Stimulated activated CD4-positive, alpha-beta T cell treated with anti-CD3 and anti-CD28 coated beads, Interleukin-2, amount 100 ng/mL, for 48 hours (primary cell): ENCODE measurements at regions not wholly inside any gene's neighbourhood (a gene's known extent, or its start where the extent isn't known, plus 50 kb on each side); places are given as distances from the start of the nearest gene placed in this dataset.

Experiments used
- DNase-seq, 2 donors: peaks; one replicate each; pipeline ENCODE4 v3.0.0-alpha.2; 2020

DNA sequence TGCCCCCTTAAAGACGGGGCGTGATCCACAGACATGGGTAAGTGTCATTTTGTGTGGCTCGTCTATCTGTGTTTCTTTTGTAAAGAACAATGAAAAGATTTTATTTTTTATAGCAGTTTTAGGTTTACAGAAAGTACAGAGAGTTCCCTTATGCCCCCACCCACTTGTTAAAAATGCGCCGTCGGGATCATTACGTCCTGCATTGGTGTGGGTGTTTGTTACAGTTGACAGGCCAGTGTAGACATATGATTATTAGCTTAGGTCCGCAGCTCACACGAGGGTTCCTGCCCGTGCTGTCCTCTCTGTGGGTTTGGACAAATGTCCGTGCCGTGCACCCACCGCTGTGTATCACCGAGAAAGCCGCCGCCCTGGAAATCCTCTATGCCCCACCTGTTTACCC, 50.5 kb downstream of the RGS12 start:
- no peak for DNase-seq

DNA sequence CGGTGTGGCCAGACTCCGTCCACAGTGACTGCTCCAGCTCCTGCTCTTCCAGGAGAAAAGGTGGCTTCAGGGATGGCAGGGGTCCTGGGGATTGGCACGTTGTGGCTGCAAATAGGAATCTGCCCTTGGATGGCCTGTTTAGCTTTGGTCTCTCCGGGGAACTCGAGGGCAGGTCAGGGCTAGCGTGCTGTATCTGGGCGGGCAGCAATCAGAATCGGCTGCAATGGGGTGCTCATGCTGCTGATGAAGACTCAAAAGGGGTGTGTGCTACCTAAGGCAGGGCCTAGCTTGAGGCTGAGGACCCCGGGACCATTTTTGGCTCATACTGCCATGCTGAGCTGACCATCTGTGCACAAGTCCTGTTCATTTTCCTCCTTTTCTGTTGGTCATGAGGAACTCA, 51.3 kb downstream of the RGS12 start:
- DNase-seq = no peak

DNA sequence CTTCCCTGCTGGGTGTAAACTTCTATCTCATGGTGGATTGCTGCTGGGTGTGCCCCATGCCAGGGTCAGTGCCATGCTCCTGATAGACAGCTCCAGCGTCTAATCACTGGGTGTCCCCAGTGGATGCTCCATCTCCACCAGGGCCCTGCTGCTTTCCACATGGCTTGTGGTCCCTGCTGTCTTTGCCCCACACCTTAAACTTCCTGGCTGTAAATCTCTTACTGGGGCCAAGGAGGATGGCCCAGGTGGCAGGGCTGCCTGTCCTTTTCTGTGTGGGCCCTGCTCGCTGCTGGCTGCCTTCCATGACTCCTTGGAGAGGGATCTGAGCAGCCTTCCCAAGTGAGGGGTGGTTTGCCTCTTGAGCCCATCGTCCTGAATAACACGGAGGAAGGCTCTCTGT, 51.8 kb downstream of the RGS12 start:
- DNase-seq = no peak

DNA sequence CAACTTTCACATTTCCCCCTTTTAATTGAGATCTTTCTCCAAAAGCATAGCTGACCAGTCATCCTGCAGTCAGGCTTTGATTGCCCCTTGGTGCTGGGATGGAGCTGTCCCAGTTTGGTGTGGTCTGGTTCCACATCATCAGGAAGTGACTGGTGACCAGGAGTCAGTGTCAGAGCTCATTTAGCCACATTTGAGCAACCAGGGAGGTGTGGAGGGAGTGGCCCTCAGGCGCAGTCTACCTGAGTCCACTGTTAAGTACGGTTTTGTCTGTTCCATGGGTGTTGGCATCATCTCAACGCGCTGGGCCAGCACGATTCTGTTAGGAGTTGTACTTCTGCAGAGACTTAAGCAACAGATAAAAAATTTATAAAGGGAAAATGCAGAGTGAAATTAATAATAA, 52.6 kb downstream of the RGS12 start:
- DNase-seq = no peak

DNA sequence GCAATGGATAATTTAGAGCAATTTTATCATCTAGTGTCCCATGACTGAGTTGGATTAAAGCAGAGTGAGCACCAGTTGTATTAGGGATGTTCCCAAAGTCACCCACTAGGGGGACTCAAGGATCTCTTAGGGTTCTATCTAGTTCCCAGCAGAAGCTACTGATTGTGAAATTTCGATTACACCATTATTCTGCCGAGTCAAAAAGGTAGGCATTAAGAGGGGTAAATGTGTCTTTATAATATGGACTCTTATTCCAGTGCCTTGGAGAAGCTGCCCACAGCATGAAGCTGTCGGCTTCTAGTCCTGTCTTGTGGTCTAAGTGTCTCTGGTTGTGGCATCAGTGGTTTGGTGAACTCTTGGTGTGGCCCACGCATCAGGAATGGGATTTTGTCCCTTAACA, 53.3 kb downstream of the RGS12 start:
- peak in 1 of 2 donors; percentile 23 for DNase-seq

DNA sequence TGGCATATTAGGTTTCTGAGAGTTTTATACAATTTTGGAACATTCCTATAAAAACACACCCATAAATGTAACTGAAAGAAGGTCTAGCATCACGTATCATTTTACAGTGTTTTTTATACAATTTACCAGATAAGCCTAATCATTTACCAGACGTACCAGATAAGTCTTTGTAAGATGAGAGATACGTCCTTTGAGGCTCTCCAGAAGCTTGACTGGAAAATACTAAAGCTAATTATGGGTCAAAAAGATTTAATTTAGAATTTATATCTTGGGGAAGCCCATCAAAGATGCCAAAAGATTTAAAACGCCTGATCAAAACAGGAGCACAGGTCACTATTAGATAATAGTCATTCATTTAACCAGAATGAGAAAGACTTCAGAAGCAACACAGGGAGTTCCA, 55.0 kb downstream of the RGS12 start:
- DNase-seq = no peak

DNA sequence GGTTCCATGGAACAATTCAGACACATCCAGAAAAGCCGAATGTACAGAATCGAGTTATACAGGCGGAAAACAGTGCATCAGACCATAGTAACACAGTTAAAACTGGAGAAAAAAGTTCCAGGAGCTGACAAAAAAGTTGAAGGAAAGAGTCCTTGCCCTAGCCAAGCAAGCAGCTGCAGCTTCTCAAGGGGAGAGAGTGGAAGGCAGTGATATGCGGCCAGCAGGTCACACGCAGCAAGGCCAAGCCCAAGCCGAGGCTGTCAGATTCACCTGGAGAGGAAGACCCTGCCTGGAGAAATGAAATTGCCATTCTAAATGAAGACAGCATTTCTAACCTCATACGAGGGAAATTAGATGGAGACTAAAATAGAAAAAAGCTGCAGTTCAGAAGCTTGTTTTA, 55.8 kb downstream of the RGS12 start:
- DNase-seq = no peak

DNA sequence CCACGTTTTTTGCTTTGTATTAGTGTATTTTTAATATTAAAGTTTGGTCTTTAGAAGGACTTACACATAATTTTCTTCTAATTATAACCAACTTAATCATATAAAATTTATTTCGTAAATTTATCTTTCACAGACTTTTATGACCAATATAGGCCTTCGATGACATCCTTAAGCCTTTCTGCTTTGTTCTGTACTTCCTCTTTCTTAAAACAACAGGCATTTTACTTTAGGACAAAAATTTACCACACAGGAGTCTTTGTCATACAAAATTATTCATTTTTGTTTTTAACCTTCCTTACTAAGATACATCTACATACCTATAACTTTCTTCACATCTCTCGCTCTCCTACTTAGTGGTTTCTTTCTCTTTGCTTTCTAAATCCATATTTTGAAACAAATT, 56.3 kb downstream of the RGS12 start:
- DNase-seq = no peak

DNA sequence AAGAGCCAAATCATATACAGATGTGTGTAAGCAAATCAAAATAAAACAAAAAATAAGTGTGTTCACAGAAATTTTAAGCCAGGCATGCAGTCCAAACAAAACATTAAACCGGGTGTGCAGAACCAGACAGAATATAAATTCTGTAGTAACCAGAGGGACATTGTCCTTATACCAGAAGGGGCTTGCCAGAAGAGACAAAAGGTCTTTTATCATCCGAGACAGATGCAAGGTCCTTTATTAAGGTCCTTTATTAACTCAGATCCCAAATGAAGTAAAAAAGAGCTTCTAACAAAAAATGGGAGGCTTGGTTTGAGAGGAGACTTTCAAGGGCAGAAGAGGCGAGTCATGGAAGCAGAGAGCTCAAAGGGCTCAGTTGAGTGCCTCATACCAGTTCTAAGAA, 59.2 kb downstream of the RGS12 start:
- DNase-seq = no peak

DNA sequence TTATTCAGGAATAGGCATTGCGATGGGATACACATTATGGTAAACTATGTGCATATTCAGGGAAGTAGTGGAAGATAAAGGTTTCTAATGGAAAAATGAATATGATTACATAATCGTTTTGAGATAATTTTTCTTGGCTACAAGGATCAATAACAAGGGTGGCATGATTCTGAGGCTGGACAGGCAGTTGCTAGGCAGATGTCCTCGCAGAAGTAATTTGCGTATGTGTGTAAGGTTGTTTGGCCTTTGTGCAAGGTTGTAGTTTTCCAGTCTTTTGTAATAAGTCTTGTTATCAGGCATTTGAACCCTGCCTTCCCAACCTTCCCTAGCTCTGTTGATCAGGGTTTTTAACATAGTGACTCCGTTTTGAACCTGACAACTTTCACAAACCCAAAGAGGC, 59.7 kb downstream of the RGS12 start:
- DNase-seq = no peak

DNA sequence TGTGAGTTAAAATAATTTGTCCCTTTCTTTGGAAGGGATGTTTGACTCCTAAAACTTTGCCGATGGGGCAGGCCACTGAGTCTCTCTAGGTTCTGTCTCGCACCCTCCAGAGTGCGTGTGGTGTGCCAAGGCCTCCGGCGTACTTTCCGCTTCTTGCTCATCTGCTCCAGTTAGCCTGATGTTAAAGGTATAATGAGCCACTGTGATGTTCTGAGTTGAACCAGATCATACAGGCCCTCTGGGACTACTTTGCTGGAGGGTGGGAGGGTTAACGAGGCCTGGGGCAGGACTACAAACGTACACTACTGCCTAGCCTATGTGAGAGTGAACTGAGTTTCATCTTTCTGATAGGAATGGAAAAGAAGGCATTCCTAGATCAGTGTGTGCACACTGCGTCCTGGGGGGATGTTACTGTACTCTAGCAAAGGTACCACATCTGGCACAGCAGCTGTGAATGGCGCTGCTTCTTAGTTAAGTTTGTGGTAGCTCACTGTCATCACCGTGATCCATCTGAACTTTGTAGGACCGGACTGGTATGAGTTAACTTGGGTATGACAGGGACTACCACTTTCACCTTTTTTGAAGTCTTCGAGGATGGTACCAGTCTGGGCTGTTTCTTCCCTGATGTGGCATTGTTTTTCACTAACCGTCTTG, 60.2 kb downstream of the RGS12 start:
- no peak for DNase-seq

DNA sequence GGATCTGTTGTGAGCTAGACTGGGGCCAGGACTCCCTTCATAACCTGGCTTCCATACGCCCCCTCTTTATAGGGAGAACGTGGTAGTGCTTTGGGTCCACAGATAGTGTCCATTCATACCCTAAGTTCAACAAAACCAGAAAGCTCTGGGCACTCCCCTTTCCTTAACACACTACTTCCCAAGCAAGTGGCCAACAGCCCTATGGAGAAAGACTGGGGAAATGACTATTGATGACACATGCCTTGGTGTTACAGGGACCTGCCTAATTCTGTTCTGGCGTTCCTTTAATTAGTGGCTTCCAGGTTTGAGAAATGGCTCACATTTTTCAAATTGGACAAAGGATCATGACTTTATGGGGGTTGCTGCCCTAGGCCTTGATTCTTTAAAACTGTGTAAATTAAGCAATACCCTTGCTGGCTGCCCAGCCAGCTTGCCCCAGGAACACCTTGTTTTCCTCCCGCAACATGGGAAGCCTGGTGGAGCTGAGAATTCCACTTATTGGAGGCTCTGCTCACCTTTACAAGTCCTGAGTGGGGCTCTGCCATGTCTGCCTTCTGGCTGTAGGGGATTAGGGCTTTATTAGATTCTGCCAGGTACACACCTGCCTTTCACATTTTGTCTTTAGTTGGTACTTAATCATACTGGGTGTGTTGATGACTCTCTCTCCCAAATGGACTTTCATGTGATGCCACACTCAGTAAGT, 61.1 kb downstream of the RGS12 start:
- no peak for DNase-seq

DNA sequence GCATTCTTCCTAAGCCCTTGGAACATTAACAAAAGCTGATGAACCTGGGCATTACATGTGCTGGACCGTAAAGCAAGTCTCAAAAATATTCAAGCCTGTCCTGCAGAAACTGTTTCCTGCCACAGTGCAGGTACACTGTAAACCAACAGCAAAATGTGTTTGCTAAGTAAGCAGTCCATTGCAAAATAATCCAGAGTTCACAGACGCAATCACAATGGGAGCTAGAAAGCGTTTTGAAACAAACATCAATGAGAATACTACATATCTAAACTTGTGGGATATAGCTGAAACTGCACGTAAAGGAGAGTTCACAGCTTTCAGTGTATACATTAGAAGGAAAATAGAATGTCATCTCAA, 61.6 kb downstream of the RGS12 start:
- no peak for DNase-seq

DNA sequence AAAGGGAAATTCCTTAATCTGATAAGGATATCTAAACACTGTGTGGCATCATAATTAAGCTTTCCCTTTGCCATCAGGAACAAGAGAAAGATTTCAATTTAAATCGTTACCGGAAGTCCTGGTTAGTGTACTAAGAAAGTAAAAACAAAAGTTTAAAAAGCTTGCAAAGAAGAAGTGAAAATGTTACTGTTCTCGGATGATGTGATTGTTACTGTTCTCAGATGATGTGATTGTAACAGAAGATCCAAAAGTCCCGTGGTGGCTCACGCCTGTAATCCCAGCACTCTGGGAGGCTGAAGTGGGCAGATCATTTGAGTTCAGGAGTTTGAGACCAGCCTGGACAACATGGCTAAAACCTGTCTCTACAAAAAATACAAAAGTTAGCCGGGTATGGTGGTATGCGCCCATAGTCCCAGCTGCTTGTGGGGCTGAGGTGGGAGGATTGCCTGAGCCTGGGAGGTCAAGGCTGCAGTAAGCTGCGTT, 62.5 kb downstream of the RGS12 start:
- DNase-seq = no peak

DNA sequence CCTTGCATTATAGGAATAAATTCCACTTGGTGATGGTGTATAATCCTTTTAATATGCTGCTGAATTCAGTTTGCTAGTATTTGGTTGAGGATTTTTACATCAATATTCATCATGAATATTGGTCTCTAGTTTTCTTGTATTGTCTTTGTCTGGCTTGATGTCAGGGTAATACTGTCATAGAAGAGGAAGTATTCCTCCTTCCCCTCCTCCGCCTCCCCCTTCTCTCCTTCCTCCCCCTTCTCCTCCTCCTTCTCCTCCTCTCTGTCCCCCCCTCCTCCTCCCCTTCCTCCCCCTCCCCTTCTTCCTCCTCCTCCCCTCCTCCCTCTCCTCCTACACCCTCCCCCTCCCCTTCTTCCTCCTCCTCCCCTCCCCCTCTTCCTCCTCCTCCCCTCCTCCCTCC, 65.8 kb downstream of the RGS12 start:
- DNase-seq = no peak

DNA sequence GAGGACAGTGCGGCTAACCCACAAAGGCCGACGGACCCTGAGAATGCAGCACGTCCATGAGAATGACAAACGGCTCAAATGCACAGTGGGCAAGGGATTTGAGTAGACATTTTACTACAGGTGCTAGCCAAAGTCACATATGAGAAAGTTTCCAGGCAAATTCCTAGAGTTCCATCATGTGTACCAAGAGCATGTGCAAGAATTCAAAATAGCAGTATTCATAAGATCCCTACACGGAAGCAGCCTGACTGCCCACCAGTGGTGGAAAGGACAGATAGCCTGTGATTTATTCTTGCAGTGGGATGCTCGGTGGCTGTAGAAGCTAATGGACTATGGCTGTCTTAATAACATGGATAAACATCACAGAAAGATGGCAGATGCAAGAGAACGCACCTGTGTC, 68.0 kb downstream of the RGS12 start:
- DNase-seq = no peak

DNA sequence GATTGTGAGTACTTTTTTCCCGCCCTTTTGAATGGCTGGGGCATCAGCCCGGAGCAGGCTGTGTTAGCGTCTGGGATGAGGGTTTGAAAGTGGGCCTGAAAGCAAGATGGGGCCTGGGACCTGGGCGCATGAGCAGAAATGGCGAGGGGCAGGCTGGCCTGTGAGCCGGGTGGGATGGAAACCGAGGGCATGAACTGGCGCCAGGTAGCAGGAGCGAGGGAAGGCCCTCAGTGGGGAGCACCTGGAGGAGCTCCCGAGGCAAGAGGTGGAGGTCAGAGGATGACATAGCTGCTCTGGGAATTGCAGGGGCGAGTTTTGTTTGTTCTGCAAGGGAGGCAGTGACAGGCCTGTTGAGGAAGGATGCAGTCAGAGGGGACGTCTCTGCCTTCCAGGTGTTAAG, 68.6 kb downstream of the RGS12 start:
- no peak for DNase-seq

DNA sequence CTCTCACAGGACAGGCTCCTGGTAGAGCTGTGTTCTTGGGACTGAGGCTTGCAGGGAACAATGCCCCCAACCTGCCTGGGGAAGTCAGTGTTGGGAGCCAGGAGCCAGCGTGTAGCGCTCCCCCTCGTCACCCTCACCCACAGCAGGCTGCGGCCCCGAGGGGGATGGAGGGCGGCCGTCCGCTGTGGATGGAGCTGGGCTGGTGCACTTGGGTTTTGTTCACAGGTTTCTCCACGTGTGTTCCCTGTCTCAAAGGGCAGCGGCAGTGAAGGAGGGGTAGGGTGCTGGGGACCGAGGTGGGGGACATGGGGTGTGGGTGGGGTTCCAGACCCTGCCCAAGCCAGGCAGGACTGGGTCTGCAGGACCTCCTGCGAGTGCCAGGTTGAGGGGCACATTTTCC, 69.1 kb downstream of the RGS12 start:
- no peak for DNase-seq

DNA sequence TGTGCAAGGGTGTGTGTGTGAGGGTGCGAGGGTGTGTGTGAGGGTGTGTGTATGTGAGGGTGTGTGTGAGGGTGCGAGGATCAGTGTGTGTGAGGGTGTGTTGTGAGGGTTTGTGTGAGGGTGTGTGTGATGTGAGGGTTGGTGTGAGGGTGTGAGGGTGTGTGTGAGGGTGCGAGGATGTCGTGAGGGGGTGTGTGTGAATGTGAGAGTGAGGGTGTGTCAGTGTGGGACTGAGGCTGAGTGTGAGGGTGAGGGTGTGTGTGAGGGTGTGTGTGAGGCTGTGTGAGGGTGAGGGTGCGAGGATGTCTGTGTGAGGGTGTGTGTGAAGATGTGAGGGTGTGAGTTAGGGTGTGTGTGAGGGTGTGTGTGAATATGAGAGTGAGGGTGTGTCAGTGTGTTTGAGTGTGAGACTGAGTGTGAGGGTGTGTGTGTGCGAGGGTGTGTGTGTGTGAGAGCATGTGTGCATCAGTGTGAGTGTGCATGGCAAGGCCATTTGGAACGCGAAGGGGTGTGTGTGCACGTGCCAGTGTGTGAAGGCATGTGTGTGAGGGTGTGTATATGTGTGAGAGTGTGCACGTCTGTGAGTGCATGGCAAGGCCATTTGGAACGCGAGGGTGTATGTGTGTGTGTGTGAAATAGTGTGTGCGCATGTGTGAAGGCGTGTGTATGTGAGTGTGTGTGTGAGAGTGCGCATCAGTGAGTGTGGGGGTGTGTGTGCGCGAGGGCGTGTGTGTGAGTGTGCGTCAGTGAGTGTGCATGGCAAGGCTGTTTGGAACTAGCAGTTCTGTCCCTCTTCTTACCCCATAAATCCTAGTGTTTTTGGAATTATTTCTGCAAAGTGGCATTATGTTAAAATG, 69.8 kb downstream of the RGS12 start:
- DNase-seq = no peak

DNA sequence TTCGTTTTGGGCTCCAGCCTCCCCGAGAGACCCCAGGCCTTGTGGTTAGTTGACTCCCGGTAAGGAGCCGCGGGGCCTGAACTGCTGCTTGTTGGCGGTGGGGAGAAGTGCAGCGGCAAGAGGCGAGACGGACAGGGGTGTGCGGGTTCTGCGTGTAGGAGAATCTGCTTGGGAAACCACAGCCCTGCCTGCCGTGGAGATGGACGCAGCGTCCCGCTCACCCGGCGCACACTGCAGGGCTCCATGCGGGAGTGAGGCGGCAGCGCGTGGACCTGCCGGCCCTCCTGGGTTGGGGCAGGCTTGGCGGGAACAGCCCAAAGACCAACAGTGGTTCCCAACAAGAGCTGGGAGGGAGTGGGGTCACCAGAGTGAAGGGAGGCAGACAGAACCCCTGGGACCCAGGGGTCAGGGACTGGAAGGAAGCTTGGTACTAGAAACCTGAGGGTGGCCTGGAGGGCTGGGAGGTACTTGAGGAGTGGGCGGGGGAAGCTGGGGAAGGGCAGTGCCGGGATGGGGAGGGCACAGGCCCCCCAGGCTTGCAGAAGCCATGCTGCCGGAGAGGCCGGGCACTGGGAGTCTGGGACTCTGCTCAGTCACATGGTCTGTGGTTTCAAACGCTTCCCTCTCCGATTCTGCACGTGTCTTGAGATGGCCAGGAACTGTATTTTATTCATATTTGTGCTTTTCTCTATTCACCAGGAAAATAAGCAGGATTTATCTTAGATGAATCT, 70.8 kb downstream of the RGS12 start:
- DNase-seq = no peak

DNA sequence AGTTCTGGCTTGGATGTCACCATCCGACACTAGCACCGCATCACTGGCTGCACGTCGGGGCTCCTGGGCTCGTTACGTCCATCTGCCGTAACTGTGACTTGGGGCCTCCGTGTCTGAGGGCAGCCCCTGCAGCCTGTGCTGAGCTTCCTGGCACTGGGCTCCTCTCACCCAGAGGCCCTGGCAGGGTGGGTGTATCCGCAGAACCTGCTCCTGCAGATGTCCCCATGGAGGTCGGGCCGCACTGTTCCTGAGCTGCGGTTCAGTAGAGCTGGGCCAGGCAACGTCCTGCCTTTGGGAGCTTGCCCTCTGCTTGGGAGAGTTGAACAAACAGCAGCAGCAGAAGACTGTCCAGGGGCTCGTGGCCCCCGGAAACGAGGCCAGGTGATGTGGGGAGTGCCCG, 71.4 kb downstream of the RGS12 start:
- no peak for DNase-seq

DNA sequence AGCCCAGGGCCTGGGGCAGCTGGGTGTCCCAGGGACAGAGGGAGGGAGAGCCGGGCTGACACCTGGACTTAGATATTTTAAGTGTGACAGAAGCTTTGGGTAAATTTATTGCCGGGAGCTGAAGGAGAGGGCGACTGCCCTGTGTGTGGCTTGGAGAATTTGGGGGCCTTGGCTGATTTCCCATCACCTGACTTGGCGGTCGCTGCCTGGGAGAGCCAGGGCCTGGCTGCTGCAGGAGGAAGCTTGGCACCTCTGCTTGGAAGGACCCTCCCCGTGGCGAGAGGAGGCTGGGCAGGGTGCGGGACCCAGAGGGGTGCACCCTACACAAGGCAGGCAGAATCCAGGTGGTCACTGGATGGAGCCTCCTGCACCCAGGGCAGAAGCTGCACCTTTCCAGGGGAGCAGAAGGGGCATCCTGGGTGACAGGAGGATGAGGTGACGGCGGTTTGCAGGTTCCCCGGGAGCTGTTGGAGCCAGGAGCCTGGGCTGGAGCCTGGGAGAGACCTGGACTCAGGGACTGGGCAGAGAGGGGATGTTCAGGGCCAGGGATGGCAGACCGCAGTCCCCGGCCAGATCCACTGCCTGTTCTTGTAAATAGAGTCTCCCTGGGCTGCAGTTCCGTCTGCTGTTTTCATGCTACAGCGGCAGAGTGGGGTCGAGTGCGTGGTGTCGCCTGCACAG, 72.0 kb downstream of the RGS12 start:
- no peak for DNase-seq

DNA sequence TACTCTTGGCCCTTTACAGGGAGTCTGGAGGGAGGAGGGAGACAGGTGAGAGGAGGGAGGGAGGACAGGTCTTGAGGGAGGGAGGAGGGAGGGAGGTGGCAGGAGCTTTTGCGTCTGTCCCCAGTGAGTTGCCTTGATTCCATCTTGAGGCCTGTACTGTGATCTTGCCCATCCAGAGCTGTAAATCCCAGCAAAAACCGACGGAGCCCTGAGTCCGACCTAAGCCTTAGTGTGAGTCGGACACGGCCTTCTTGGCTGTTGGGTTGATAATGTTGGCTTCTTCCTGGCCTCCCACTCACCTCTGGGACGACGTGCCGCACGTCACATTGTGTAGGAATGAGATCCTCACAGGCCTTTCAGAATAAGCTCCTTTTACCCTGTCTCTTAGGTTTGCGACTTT, 72.5 kb downstream of the RGS12 start:
- DNase-seq = no peak
